ENCODE measurements at regions not wholly inside any gene's neighbourhood (a gene's known extent, or its start where the extent isn't known, plus 50 kb on each side); places are given as distances from the start of the nearest gene placed in this dataset.

DNA sequence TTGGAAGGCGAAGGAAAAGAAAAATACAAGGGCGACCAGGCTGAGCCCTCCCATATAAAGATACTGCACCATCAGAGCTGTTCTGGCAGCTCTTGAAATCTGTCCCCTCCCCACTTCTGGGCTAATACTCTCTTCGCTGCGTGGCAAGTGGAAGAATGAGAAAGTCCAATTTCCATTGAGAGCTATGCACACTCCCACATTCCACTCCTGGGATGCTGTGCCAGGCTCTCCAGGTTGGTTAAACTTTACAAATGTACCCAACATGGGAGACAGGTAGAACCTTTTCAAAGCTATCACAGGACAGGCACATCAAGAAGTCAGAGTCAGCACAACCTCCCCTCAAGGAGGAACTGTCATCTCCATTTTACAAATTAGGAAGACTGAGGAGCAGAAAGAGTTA lies 465.0 kb downstream of the SHQ1 start:
- Histone ChIP-seq H3K27ac (ENCODE audit: low read length) (no peak overlapping the region), H3K4me2 (ENCODE audit: low read depth, low read length) (no peak overlapping the region), H3K9me2 (replicated peaks; ENCODE audit: insufficient read depth, low read length) (no peaks in the 10 kb centered on the region), H3K9ac (ENCODE audit: low read length) (no peak overlapping the region), H3K4me3 (ENCODE audit: low read length) (no peak overlapping the region), H3K4me1 (ENCODE audit: low read length) (peaks cover 19% of the 10 kb centered on the region), H3K9me3 (replicated peaks; ENCODE audit: insufficient read depth, low read length) (no peaks in the 10 kb centered on the region), H3K36me3 (replicated peaks; ENCODE audit: insufficient read depth, low read length) (no peaks in the 10 kb centered on the region), H3F3A (ENCODE audit: insufficient read depth, low read length) (peaks cover 4% of the 10 kb centered on the region; the same call in 1 of the 2 replicates), H3K27me3 (replicated peaks; ENCODE audit: insufficient read depth, low read length) (no peaks in the 10 kb centered on the region), H2AFZ (ENCODE audit: low read length) (no peak overlapping the region), H4K20me1 (ENCODE audit: insufficient read depth, low read length) (peaks cover 21% of the 10 kb centered on the region; the same call in 1 of the 2 replicates), H3K79me2 (ENCODE audit: low read length) (peaks cover 88% of the 10 kb centered on the region)
- DNase-seq: no peak
- TF ChIP-seq EZH2 (optimal IDR thresholded peaks at IDR 0.05; ENCODE audit: low read depth, low read length): no peak
- TF ChIP-seq EZH2phosphoT487 (IDR thresholded peaks at IDR 0.05; ENCODE audit: low read length): no peak
- TF ChIP-seq, protein P1, sequence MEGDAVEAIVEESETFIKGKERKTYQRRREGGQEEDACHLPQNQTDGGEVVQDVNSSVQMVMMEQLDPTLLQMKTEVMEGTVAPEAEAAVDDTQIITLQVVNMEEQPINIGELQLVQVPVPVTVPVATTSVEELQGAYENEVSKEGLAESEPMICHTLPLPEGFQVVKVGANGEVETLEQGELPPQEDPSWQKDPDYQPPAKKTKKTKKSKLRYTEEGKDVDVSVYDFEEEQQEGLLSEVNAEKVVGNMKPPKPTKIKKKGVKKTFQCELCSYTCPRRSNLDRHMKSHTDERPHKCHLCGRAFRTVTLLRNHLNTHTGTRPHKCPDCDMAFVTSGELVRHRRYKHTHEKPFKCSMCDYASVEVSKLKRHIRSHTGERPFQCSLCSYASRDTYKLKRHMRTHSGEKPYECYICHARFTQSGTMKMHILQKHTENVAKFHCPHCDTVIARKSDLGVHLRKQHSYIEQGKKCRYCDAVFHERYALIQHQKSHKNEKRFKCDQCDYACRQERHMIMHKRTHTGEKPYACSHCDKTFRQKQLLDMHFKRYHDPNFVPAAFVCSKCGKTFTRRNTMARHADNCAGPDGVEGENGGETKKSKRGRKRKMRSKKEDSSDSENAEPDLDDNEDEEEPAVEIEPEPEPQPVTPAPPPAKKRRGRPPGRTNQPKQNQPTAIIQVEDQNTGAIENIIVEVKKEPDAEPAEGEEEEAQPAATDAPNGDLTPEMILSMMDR (IDR thresholded peaks at IDR 0.05; ENCODE audit: low read length): no peak

DNA sequence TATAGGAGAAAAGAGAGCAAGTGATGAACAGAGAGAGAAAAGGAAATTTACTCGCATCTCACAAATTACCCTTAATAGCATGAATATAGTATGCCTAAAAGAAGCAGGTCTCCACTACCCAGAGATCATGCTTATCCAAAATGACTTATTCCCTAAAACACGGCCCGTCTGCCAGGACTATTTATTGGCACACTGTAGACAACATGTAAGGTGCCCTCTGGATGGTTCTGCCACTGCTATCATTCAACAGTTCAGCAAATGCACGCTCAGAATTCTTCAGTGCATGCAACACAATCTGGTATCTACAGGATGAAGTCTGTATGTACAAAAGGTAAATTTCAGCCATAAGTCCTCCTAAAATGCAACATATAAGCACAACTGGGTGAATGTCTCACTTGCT lies 465.8 kb downstream of the SHQ1 start:
- Histone ChIP-seq H2AFZ (ENCODE audit: low read length) (no peak overlapping the region), H3K9me2 (replicated peaks; ENCODE audit: insufficient read depth, low read length) (no peaks in the 10 kb centered on the region), H3K9me3 (replicated peaks; ENCODE audit: insufficient read depth, low read length) (no peaks in the 10 kb centered on the region), H3K4me1 (ENCODE audit: low read length) (peaks cover 19% of the 10 kb centered on the region), H3K4me3 (ENCODE audit: low read length) (no peak overlapping the region), H3K79me2 (ENCODE audit: low read length) (peaks cover 80% of the 10 kb centered on the region), H3K4me2 (ENCODE audit: low read depth, low read length) (no peak overlapping the region), H4K20me1 (ENCODE audit: insufficient read depth, low read length) (peaks cover 21% of the 10 kb centered on the region; the same call in 1 of the 2 replicates), H3F3A (ENCODE audit: insufficient read depth, low read length) (peaks cover 4% of the 10 kb centered on the region; the same call in 1 of the 2 replicates), H3K36me3 (replicated peaks; ENCODE audit: insufficient read depth, low read length) (no peaks in the 10 kb centered on the region), H3K9ac (ENCODE audit: low read length) (no peak overlapping the region), H3K27me3 (replicated peaks; ENCODE audit: insufficient read depth, low read length) (no peaks in the 10 kb centered on the region), H3K27ac (ENCODE audit: low read length) (no peak overlapping the region)
- TF ChIP-seq EZH2phosphoT487 (IDR thresholded peaks at IDR 0.05; ENCODE audit: low read length): no peak
- TF ChIP-seq EZH2 (optimal IDR thresholded peaks at IDR 0.05; ENCODE audit: low read depth, low read length): no peak
- TF ChIP-seq, protein P1 (IDR thresholded peaks at IDR 0.05; ENCODE audit: low read length): no peak
- DNase-seq: no peak

DNA sequence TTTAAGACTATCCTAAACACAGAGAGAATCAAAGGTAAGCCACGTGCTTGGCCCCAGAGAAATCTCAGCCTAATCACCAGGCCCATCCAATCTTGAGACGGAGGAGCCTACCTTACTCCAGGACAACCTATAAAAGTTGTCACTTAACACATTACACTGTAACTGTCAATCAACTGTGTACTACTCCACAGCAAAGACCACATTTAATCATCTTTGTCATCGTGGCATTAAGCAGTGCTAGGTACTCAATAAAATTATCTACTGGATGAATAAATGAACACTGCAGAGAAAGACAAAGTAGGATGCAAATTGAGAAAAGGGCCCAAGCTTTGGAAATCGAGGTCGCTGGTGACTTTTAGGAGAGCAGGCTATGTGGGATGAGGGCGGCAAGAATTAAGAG lies 466.7 kb downstream of the SHQ1 start:
- H3K36me3 ChIP-seq (replicated peaks; ENCODE audit: insufficient read depth, low read length): no peaks in the 10 kb centered on the region
- H3F3A ChIP-seq (ENCODE audit: insufficient read depth, low read length): peaks cover 4% of the 10 kb centered on the region; the same call in 1 of the 2 replicates
- no peaks in the 10 kb centered on the region for H3K27me3 ChIP-seq (replicated peaks; ENCODE audit: insufficient read depth, low read length)
- H3K4me3 ChIP-seq (ENCODE audit: low read length): no peak overlapping the region
- H3K9me2 ChIP-seq (replicated peaks; ENCODE audit: insufficient read depth, low read length): no peaks in the 10 kb centered on the region
- peaks cover 71% of the 10 kb centered on the region for H3K79me2 ChIP-seq (ENCODE audit: low read length)
- H3K27ac ChIP-seq (ENCODE audit: low read length): no peak overlapping the region
- TF ChIP-seq EZH2 (optimal IDR thresholded peaks at IDR 0.05; ENCODE audit: low read depth, low read length): no peak
- DNase-seq: no peak
- H3K9me3 ChIP-seq (replicated peaks; ENCODE audit: insufficient read depth, low read length): no peaks in the 10 kb centered on the region
- H3K4me2 ChIP-seq (ENCODE audit: low read depth, low read length): no peak overlapping the region
- H4K20me1 ChIP-seq (ENCODE audit: insufficient read depth, low read length): peaks cover 16% of the 10 kb centered on the region; the same call in 1 of the 2 replicates
- peaks cover 15% of the 10 kb centered on the region for H3K4me1 ChIP-seq (ENCODE audit: low read length)
- no peak overlapping the region for H2AFZ ChIP-seq (ENCODE audit: low read length)
- H3K9ac ChIP-seq (ENCODE audit: low read length): no peak overlapping the region

DNA sequence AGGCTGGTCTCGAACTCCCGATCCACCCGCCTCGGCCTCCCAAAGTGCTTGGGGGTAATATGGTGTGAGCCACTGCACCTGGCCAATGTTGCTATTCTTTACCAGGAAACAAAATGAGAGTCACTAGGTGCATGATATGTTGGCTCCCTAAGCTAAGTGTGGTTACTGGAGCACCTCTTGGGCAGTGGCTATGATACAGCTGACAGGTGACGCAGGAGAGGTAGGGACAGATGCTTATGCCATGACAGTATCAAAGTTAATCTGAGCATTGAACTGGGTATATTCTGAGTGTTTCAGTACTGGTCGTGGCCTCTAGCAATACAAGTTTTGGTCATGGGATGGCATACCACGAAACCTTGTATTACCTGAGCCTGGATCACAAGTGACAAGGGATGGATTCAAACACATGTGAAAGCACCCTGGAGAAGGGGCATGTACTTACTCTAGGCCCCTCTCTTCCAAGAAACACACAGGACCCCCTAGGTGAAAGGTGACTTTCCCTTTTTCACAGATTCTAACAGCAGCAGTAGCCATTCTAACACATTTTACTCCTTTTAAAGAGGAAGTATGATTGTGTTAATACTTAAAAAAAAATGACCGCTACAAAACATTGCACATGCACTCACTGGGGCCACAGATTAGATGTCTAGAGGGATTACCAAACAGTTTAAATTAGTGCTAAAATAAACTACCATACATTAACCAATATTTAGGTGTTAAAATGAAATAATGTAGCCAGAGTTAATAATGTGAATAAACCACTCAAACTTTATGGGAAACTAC lies 467.3 kb downstream of the SHQ1 start:
- H3K27ac ChIP-seq (ENCODE audit: low read length): no peak overlapping the region
- DNase-seq: no peak
- no peak overlapping the region for H3K9ac ChIP-seq (ENCODE audit: low read length)
- H2AFZ ChIP-seq (ENCODE audit: low read length): no peak overlapping the region
- TF ChIP-seq EZH2 (optimal IDR thresholded peaks at IDR 0.05; ENCODE audit: low read depth, low read length) (no peak), EZH2phosphoT487 (IDR thresholded peaks at IDR 0.05; ENCODE audit: low read length) (no peak)
- TF ChIP-seq, protein P1 (IDR thresholded peaks at IDR 0.05; ENCODE audit: low read length): no peak
- H3K9me2 ChIP-seq (replicated peaks; ENCODE audit: insufficient read depth, low read length): no peaks in the 10 kb centered on the region
- no peak overlapping the region for H3K4me3 ChIP-seq (ENCODE audit: low read length)
- no peaks in the 10 kb centered on the region for H3K9me3 ChIP-seq (replicated peaks; ENCODE audit: insufficient read depth, low read length)
- peaks cover 4% of the 10 kb centered on the region; the same call in 1 of the 2 replicates for H3F3A ChIP-seq (ENCODE audit: insufficient read depth, low read length)
- no peaks in the 10 kb centered on the region for H3K36me3 ChIP-seq (replicated peaks; ENCODE audit: insufficient read depth, low read length)
- no peaks in the 10 kb centered on the region for H3K27me3 ChIP-seq (replicated peaks; ENCODE audit: insufficient read depth, low read length)
- peaks cover 15% of the 10 kb centered on the region; the same call in 1 of the 2 replicates for H4K20me1 ChIP-seq (ENCODE audit: insufficient read depth, low read length)
- H3K79me2 ChIP-seq (ENCODE audit: low read length): peaks cover 65% of the 10 kb centered on the region
- peaks cover 11% of the 10 kb centered on the region for H3K4me1 ChIP-seq (ENCODE audit: low read length)
- H3K4me2 ChIP-seq (ENCODE audit: low read depth, low read length): no peak overlapping the region
